Epithelial cell of esophagus (primary cell): ENCODE measurements at regions not wholly inside any gene's neighbourhood (a gene's known extent, or its start where the extent isn't known, plus 50 kb on each side); places are given as distances from the start of the nearest gene placed in this dataset.

Source experiments
- DNase-seq: peaks from one replicate; pipeline ENCODE4 v3.0.0; 2010; ENCODE audit warnings: low read depth
- H3K4me3 ChIP-seq: 2 replicates; pipeline ENCODE4 v1.5.1; 2011; ENCODE audit warnings: mild to moderate bottlenecking, low read length, control low read depth
- TF ChIP-seq, protein P1 (sequence below): IDR thresholded peaks from 2 replicates; pipeline ENCODE4 v1.5.1; 2011; ENCODE audit warnings: low read depth, mild to moderate bottlenecking, low read length, control low read depth, inconsistent platforms; ENCODE audit not compliant: insufficient read depth; ENCODE audit errors: missing control alignments

DNA sequence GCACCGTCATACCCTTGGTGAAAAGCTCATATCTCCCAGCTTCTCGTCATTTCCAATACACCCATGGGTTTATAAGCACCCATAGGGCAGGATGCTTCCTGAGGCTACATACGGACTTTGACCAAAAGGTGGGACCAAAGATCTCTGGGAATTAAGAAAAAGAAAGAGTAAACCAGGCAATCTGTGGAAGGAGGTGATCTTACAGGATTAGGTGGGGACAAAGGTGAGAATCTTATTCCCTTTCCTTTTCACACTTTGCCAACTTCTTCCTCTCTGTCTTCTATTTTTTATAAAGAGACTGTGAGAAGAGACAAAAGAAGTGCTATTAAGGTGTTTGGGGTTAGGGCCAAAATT lies 172.0 kb downstream of the DLEU7 start:
- TF ChIP-seq, protein P1, sequence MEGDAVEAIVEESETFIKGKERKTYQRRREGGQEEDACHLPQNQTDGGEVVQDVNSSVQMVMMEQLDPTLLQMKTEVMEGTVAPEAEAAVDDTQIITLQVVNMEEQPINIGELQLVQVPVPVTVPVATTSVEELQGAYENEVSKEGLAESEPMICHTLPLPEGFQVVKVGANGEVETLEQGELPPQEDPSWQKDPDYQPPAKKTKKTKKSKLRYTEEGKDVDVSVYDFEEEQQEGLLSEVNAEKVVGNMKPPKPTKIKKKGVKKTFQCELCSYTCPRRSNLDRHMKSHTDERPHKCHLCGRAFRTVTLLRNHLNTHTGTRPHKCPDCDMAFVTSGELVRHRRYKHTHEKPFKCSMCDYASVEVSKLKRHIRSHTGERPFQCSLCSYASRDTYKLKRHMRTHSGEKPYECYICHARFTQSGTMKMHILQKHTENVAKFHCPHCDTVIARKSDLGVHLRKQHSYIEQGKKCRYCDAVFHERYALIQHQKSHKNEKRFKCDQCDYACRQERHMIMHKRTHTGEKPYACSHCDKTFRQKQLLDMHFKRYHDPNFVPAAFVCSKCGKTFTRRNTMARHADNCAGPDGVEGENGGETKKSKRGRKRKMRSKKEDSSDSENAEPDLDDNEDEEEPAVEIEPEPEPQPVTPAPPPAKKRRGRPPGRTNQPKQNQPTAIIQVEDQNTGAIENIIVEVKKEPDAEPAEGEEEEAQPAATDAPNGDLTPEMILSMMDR, result no peak
- no peak overlapping the region for H3K4me3 ChIP-seq
- DNase-seq, result no peak

DNA sequence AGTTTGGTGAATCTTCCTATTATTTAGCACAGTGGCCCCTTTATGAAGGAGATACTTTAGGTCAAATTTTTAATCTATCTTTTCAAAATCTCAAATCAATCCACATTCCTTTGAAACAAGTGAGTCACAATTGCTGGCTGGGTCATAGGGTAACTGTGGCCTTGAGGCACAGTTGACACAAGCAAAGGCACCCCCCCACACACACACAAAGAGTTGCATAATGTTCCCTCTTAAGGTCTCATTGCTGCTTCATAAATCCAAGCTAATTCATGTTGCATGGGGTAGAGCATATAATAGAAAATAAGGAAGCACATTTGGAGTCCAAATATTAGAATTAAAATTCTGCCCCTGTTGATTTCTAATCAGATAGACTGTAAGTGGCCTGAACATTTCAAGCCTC lies 171.5 kb downstream of the DLEU7 start:
- H3K4me3 ChIP-seq, result no peak overlapping the region
- TF ChIP-seq, protein P1, result no peak
- peak; percentile 66 for DNase-seq

DNA sequence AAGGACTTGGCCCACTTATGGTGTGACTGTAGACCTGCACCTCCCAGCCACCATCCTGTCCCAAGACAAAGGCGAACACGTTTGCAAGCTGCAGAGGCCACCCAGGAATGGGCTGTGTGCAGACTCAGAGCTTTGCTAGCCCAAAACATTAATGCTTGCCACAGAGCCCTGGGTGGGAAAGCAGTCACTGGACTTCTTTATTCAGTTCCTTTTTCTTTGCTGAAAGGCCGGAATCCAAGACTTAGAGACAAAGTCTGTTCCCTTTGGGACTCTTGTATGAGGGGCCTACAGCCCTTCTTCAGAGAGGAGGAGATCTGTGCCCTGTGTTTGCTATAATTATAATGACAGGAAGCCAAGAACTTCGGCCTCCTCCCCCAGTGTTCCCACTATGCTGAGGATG lies 167.8 kb downstream of the DLEU7 start:
- DNase-seq, result no peak
- no peak overlapping the region for H3K4me3 ChIP-seq
- TF ChIP-seq, protein P1, result no peak

DNA sequence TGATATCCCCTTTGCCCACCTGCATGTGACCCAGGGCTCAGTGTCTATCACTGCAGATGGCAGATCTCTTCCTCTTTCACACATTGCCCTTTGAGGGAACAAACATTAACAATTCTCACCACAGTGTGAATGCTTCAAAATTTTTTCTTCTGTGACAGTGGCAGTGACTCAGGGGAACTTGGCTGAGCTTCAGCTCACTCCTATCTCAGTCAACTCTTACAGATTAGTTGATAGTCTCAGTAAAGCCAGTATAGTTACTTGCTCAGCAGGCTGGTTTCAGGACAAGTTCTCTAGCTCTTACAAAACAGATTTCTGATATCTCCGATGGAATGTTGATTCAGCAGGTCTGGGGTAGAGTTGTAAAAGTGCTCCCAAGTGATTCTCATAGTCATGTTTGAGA lies 166.9 kb downstream of the DLEU7 start:
- H3K4me3 ChIP-seq, result no peak overlapping the region
- TF ChIP-seq, protein P1, result no peak
- DNase-seq, result peak; percentile 80

DNA sequence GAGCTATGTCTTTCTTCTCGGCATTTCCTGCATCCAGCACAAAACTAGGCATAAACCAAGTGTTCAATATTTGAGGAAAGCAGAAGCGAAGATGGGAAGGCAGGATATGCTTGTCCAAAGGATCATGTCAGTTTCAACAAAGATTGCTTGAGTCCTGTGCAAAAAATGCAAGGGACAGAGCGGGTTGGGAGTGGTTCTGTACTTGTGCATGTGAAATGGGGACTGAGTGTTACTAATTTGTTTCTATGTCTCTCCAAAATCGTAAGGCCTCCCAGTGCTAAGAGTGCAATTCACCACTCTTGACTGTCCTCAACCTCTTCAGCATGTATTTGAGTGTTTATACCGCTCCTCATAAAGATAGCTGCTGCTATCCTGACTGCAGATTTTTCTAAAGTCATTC lies 166.2 kb downstream of the DLEU7 start:
- H3K4me3 ChIP-seq, result no peak overlapping the region
- TF ChIP-seq, protein P1, result no peak
- DNase-seq, result no peak

DNA sequence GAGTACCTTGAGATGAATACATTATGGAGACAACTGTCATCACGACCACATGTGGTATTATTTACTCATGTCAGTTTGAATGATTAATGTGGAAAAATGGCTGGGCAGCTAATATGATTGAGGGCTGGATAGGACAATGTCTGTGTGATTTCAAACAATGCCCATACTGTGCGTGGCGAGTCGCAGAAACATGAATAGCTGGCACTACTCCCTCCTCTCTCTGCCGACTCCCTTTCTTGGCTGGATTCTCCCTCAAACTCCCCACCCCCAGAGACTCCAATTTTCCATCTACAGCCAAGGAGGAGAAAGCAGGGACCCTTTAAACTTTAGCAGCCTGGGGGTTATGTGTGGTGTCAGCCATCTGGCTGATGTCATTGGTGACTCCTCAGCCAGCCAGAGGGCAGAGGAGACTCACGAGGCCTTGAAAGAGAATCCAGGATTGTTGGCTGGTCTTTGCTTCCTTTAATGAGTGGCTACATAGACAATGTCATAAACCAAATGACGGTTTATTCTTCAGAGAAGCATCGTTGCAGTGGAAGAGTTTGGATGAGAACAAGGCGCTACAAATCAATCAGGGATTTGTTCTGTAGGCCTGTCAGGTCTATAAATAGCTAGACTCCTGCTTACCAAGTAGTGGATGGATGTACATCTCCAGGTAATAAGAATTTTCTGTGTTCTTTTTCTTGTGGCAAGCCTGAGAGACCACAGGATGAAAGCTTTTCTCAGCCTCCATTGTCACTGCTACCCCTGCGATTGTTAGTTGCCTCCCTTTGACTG lies 165.6 kb downstream of the DLEU7 start:
- DNase-seq, result peak; percentile 53
- TF ChIP-seq, protein P1, result no peak
- no peak overlapping the region for H3K4me3 ChIP-seq
